ENCODE measurements at regions not wholly inside any gene's neighbourhood (a gene's known extent, or its start where the extent isn't known, plus 50 kb on each side); places are given as distances from the start of the nearest gene placed in this dataset.

GRCh38 chr2:66901344-66901743 lies 466.4 kb downstream of the MEIS1 start:
- SMC1A ChIA-PET (ENCODE audit: uncharacterized antibody, unreplicated experiment): no interaction called here
- in situ Hi-C loops (cut with MboI): no loop called here
- H3K4me1 ChIP-seq (ENCODE audit: control insufficient read depth, insufficient read depth, low read length): no peaks in the 10 kb centered on the region
- BruUV-seq (replicated peaks): no TSS peak
- 0% methylated on average over 3 of the region's 3 CpGs for WGBS (ENCODE audit: insufficient coverage, insufficient replicate concordance, low lambda C conversion rate, missing lambda C conversion rate)
- H3K27me3 ChIP-seq (replicated peaks in 1 of 2; ENCODE audit: control insufficient read depth in 2 of 2, insufficient read depth in 2 of 2, low read length in 1 of 2): no peaks in the 10 kb centered on the region; a peak in 1 of 4 replicates
- no peaks in the 10 kb centered on the region for H3K36me3 ChIP-seq (ENCODE audit: control insufficient read depth in 2 of 2, insufficient read depth in 2 of 2, low read length in 1 of 2)
- no peaks in the 10 kb centered on the region for H3K79me2 ChIP-seq (ENCODE audit: control insufficient read depth, insufficient read depth, low read length)
- no peak overlapping the region for H2AFZ ChIP-seq (ENCODE audit: control insufficient read depth, low read depth, low read length)
- no peak overlapping the region for H3K9ac ChIP-seq (ENCODE audit: control insufficient read depth, insufficient read depth, low read length)
- H3K4me2 ChIP-seq (ENCODE audit: control insufficient read depth, insufficient read depth): no peak overlapping the region
- no peak overlapping the region for H3K27ac ChIP-seq (ENCODE audit: control insufficient read depth, insufficient read depth)
- FAIRE-seq (no peak), ATAC-seq (no peak), DNase-seq (ENCODE audit: low read depth, low spot score) (no peak)
- POLR2A ChIA-PET: no interaction called here
- no peaks in the 10 kb centered on the region for H3K9me3 ChIP-seq (replicated peaks; ENCODE audit: control insufficient read depth, insufficient read depth, low read length)
- TF ChIP-seq ATF2 (IDR thresholded peaks at IDR 0.05; ENCODE audit: low read length) (no peak), TBL1XR1 (IDR thresholded peaks at IDR 0.05; ENCODE audit: low read depth, low read length) (no peak), KDM1A (IDR thresholded peaks at IDR 0.05; ENCODE audit: borderline replicate concordance) (no peak), E4F1 (IDR thresholded peaks at IDR 0.05; ENCODE audit: borderline replicate concordance, partially characterized antibody) (no peak), PBX3 (IDR thresholded peaks at IDR 0.05; ENCODE audit: insufficient replicate concordance, low read depth, low read length) (no peak), SMC3 (IDR thresholded peaks at IDR 0.05; ENCODE audit: borderline replicate concordance, low read length) (no peak), POLR2A (IDR thresholded peaks at IDR 0.05; ENCODE audit: low read depth, low read length) (no peak), FOS (IDR thresholded peaks at IDR 0.05; ENCODE audit: borderline replicate concordance, extremely low read depth, insufficient read length) (no peak), IKZF2 (IDR thresholded peaks at IDR 0.05) (no peak), CREB1 (IDR thresholded peaks at IDR 0.05; ENCODE audit: low read depth) (no peak), BCL11A (IDR thresholded peaks at IDR 0.05; ENCODE audit: low read depth, low read length) (no peak), NFXL1 (IDR thresholded peaks at IDR 0.05; ENCODE audit: borderline replicate concordance) (no peak), MYB (IDR thresholded peaks at IDR 0.05; ENCODE audit: borderline replicate concordance, low read depth, low read length) (no peak), MEF2A (IDR thresholded peaks at IDR 0.05; ENCODE audit: insufficient read depth, low read depth, low read length) (no peak), CHD2 (IDR thresholded peaks at IDR 0.05; ENCODE audit: borderline replicate concordance, low read depth, low read length) (no peak), YY1 (IDR thresholded peaks at IDR 0.05; ENCODE audit: low read depth, low read length) (no peak), EZH2 (IDR thresholded peaks at IDR 0.05; ENCODE audit: borderline replicate concordance, control insufficient read depth, low read depth, low read length) (no peak)
- CTCF ChIA-PET: no interaction called here
- intact Hi-C loops (cut with micrococcal nuclease; ENCODE audit: unreplicated experiment): no loop called here
- RAD21 ChIA-PET (ENCODE audit: unreplicated experiment): no interaction called here
- H3K4me3 ChIP-seq: no peak overlapping the region
- H4K20me1 ChIP-seq (ENCODE audit: control insufficient read depth, insufficient read depth): no peaks in the 10 kb centered on the region

Data from GM12878 (cell line).